ENCODE measurements at regions not wholly inside any gene's neighbourhood (a gene's known extent, or its start where the extent isn't known, plus 50 kb on each side); places are given as distances from the start of the nearest gene placed in this dataset.

DNA sequence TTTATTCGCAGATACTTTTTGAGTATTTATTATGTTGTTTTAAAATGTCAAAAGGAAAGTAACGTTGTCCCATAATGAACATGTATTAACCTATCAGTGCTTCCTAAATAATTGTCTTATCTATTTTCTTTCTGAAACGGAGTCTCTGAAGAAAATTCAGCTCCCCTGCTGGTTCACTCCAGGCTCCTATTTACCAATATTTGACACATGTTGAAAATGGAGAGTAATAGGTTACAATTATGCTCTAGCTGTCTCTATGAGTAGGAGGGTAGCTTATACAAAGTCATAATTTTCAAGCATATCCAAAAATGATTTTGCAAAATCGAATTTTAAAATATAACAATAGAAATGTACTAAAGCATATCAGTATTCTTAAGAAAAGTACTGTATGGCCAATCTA lies 844.1 kb downstream of the CDH18 start (continued):
- TF ChIP-seq AFF1 (IDR thresholded peaks at IDR 0.05; ENCODE audit: low read depth in 1 of 2, partially characterized antibody in 2 of 2) (no peak), CGGBP1 (CRISPR knock-in tag; IDR thresholded peaks at IDR 0.05) (no peak), TAL1 (IDR thresholded peaks at IDR 0.05) (no peak), ATF1 (CRISPR knock-in tag; IDR thresholded peaks at IDR 0.05) (no peak), ATF1 (tag; IDR thresholded peaks at IDR 0.05) (no peak), STAT5B (CRISPR knock-in tag; IDR thresholded peaks at IDR 0.05) (no peak)

GRCh38 chr5:19169426-19169825 lies 818.6 kb downstream of the CDH18 start:
- H3K4me3 ChIP-seq: no peak overlapping the region
- no peaks in the 10 kb centered on the region for H3K9me3 ChIP-seq (replicated peaks; ENCODE audit: control insufficient read depth, insufficient read depth, low read depth, low read length)
- H3K4me1 ChIP-seq (replicated peaks in 1 of 2; ENCODE audit: control insufficient read depth in 2 of 2, insufficient read depth in 2 of 2, low read length in 2 of 2): no peaks in the 10 kb centered on the region
- no peaks in the 10 kb centered on the region for H3K79me2 ChIP-seq (ENCODE audit: control insufficient read depth, insufficient read depth, low read length)
- H4K20me1 ChIP-seq (replicated peaks; ENCODE audit: control insufficient read depth, insufficient read depth, low read length): no peaks in the 10 kb centered on the region
- CTCF ChIA-PET (ENCODE audit: low intra/inter-chr PET ratio): no interaction called here
- H3K4me2 ChIP-seq (ENCODE audit: insufficient read depth, low read length): no peak overlapping the region
- no peak overlapping the region for H3K27ac ChIP-seq (ENCODE audit: extremely low read depth, low read depth, low read length)
- H3K9me1 ChIP-seq (ENCODE audit: control insufficient read depth, insufficient read depth, low read length): no peaks in the 10 kb centered on the region
- POLR2A ChIA-PET: no interaction called here
- FAIRE-seq (no peak), ATAC-seq (no peak), DNase-seq (ENCODE audit: extremely low read depth in 1 of 4, low spot score in 3 of 4) (no peak)
- intact Hi-C loops (cut with micrococcal nuclease): no loop called here
- no peak overlapping the region for H3K9ac ChIP-seq (ENCODE audit: insufficient read depth in 1 of 2, low read depth in 2 of 2, low read length in 2 of 2)
- H3K27me3 ChIP-seq (ENCODE audit: control insufficient read depth in 2 of 2, insufficient read depth in 2 of 2, low read length in 2 of 2): no peaks in the 10 kb centered on the region
- H2AFZ ChIP-seq (ENCODE audit: low read depth, low read length): no peak overlapping the region
- BruUV-seq (replicated peaks): no TSS peak
- H3K36me3 ChIP-seq (ENCODE audit: control insufficient read depth, insufficient read depth, low read length): no peaks in the 10 kb centered on the region
- in situ Hi-C loops (cut with MboI): no loop called here
- TF ChIP-seq TEAD2 (tag; IDR thresholded peaks at IDR 0.05): no peak
- TF ChIP-seq KHSRP (IDR thresholded peaks at IDR 0.05): no peak
- no peak for TF ChIP-seq ZNF311 (CRISPR knock-in tag; IDR thresholded peaks at IDR 0.05)
- TF ChIP-seq RBBP5 (IDR thresholded peaks at IDR 0.05; ENCODE audit: borderline replicate concordance, insufficient read depth, low read length, poor library complexity, severe bottlenecking): no peak
- no peak for TF ChIP-seq NFRKB (IDR thresholded peaks at IDR 0.05; ENCODE audit: low read depth)
- no peak for TF ChIP-seq CHD4 (IDR thresholded peaks at IDR 0.05; ENCODE audit: insufficient read depth, insufficient replicate concordance, low read depth, low read length, poor library complexity, severe bottlenecking)
- TF ChIP-seq ZNF445 (CRISPR knock-in tag; IDR thresholded peaks at IDR 0.05; ENCODE audit: low read depth): no peak
- no peak for TF ChIP-seq LEF1 (IDR thresholded peaks at IDR 0.05)
- no peak for TF ChIP-seq ZFP30 (CRISPR knock-in tag; IDR thresholded peaks at IDR 0.05; ENCODE audit: borderline replicate concordance)
- no peak for TF ChIP-seq STAT5A (IDR thresholded peaks at IDR 0.05; ENCODE audit: borderline replicate concordance, low read length)
- no peak for TF ChIP-seq ZNF77 (CRISPR knock-in tag; IDR thresholded peaks at IDR 0.05)
- no peak for TF ChIP-seq PHF8 (IDR thresholded peaks at IDR 0.05; ENCODE audit: borderline replicate concordance, low read length)
